ENCODE measurements at regions not wholly inside any gene's neighbourhood (a gene's known extent, or its start where the extent isn't known, plus 50 kb on each side); places are given as distances from the start of the nearest gene placed in this dataset.

DNA sequence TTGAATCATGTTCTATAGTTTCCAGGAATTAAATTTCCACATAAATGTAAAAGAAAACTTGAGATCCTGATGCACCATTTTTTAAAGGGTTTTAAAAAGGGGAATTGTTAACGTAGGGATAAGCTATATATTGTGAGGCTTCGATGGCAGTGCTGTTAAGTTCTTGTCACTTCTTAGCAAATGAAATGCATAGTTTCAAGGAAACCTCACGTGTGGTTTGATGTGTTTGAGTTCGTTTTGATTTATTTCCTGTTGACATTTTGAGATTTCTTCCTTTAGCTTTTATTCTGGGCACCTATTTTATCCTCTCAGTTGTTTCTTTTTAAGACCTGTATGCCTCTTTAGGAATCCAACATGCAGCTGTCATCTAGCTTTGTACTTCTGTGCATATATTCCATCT is 301.0 kb downstream of the DOCK8 start:
- TF ChIP-seq, protein P1, sequence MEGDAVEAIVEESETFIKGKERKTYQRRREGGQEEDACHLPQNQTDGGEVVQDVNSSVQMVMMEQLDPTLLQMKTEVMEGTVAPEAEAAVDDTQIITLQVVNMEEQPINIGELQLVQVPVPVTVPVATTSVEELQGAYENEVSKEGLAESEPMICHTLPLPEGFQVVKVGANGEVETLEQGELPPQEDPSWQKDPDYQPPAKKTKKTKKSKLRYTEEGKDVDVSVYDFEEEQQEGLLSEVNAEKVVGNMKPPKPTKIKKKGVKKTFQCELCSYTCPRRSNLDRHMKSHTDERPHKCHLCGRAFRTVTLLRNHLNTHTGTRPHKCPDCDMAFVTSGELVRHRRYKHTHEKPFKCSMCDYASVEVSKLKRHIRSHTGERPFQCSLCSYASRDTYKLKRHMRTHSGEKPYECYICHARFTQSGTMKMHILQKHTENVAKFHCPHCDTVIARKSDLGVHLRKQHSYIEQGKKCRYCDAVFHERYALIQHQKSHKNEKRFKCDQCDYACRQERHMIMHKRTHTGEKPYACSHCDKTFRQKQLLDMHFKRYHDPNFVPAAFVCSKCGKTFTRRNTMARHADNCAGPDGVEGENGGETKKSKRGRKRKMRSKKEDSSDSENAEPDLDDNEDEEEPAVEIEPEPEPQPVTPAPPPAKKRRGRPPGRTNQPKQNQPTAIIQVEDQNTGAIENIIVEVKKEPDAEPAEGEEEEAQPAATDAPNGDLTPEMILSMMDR (IDR thresholded peaks at IDR 0.05; ENCODE audit: low read depth, low read length) = no peak
- H3K4me3 ChIP-seq (ENCODE audit: low read depth, low read length) = no peak overlapping the region
- in situ Hi-C loops (cut with HindIII; ENCODE audit: low sequenced_read_pairs) = no loop called here
- no peak for DNase-seq (ENCODE audit: low read depth, low spot score)

DNA sequence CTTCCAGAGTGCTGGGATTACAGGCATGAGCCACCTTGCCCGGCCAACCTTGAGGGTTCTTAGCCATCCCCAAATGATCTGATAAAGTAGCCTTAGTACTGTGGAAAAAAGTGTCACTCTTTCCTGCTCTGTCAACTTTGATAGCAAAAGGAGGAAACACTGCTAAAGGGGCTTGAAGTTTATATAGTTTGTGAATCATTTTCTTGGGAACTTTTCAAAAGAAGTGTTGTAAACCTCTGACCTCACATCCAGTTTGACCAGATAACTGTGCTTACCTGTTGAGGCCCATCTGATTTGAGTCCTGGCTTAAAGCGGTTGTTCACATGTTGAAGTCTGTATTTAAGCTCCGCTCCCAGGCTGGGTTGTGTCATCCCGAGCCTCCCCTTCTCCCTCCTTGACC is 303.3 kb downstream of the DOCK8 start:
- TF ChIP-seq, protein P1 (IDR thresholded peaks at IDR 0.05; ENCODE audit: low read depth, low read length) = no peak
- in situ Hi-C loops (cut with HindIII; ENCODE audit: low sequenced_read_pairs) = no loop called here
- no peak overlapping the region for H3K4me3 ChIP-seq (ENCODE audit: low read depth, low read length)
- no peak for DNase-seq (ENCODE audit: low read depth, low spot score)

DNA sequence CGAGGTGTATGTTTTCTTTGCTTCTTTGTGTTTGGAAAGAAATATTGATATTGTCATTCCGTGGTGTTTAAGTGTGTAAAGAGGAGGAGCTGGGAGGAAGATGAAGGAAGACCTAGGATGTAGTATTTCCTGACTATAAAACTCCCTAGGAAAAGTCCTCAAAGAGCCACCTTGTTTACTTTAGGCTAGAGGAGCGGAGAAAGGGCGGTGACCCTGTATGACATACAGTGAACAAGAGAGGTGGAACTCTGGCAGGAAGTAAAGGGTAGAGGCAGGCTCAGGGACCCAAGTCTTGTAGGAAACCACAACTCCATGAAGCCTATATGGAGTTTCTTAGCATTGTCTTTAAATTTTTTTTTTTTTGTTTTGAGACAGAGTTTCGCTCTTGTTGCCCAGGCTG is 303.9 kb downstream of the DOCK8 start:
- in situ Hi-C loops (cut with HindIII; ENCODE audit: low sequenced_read_pairs) = no loop called here
- TF ChIP-seq, protein P1 (IDR thresholded peaks at IDR 0.05; ENCODE audit: low read depth, low read length) = no peak
- no peak overlapping the region for H3K4me3 ChIP-seq (ENCODE audit: low read depth, low read length)
- no peak for DNase-seq (ENCODE audit: low read depth, low spot score)

DNA sequence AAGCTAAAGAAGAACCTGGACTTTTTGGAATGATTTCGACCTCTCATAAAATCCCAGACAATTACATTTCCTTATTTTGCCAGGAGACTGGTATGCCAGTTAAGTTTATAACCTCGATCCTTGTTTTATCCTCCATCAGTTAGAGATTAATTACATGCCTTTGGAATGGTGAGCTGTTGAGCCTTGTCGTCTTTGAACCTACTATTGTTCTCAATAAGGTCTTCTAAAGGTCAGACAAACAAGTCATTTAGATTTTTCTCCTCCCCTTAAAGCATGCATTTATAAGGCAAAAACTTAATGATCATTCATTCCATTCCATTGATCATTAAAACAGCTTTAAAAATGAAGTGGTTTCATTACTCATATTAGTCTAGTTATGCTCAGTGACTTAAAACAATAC is 304.9 kb downstream of the DOCK8 start:
- no peak for DNase-seq (ENCODE audit: low read depth, low spot score)
- H3K4me3 ChIP-seq (ENCODE audit: low read depth, low read length) = no peak overlapping the region
- TF ChIP-seq, protein P1 (IDR thresholded peaks at IDR 0.05; ENCODE audit: low read depth, low read length) = no peak
- in situ Hi-C loops (cut with HindIII; ENCODE audit: low sequenced_read_pairs) = no loop called here

DNA sequence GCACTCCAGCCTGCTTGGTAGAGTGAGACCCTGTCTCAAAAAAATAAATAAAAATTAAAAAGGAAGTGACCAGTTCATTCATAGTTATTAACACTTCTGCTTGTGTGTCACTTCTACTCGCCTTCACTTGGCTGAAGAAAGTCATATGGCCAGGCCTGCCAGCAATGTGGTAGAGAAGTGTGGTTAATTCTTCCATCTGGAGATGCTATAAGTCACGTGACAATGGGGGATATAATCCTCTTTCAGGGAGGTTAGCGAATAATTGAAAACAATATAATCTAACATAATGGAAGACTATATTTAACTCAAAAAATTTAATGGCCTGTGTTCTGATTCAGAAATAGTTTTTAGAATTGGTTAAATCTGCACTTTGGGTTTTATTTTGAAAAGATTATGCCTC is 305.6 kb downstream of the DOCK8 start:
- DNase-seq (ENCODE audit: low read depth, low spot score) = no peak
- H3K4me3 ChIP-seq (ENCODE audit: low read depth, low read length) = no peak overlapping the region
- in situ Hi-C loops (cut with HindIII; ENCODE audit: low sequenced_read_pairs) = no loop called here
- TF ChIP-seq, protein P1 (IDR thresholded peaks at IDR 0.05; ENCODE audit: low read depth, low read length) = no peak

DNA sequence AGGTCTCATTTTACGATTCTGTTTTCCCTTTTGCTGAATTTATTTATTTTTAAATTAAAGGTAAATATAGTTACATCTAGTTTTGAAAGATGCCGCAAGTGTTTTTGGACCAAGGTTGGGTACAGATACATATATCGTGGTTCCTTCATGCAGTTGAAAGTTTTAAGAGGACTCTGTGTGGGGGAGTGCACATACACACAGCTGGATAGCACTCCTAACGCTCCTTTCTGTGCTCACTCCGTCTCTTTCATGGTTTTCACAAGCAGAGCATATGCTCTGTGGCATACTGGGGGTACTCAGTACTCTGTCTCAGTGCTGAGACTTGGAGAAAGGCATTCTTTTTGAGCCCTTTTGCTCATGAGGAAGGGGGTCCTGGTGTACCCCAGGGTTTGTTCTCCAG is 307.5 kb downstream of the DOCK8 start:
- no peak for DNase-seq (ENCODE audit: low read depth, low spot score)
- TF ChIP-seq, protein P1 (IDR thresholded peaks at IDR 0.05; ENCODE audit: low read depth, low read length) = no peak
- H3K4me3 ChIP-seq (ENCODE audit: low read depth, low read length) = no peak overlapping the region
- in situ Hi-C loops (cut with HindIII; ENCODE audit: low sequenced_read_pairs) = no loop called here

DNA sequence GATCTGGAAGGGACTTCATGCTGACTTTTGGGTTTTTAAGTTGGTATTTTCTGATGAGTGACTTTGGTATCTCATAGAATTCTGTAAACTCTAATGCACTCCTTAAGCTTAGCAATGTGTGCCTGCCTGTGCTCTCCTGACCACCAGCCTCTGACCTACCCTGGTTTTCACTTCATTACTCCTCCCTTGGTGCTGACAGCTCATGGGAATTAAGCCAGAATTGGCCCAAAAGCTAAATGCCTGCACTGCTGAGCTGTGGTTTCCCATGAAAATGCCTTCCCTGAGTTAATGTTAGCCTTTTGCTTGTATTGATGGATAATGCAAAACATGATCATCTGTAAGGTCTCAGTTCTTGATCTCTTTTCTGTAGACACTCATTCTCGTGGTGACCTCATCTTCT is 308.0 kb downstream of the DOCK8 start:
- H3K4me3 ChIP-seq (ENCODE audit: low read depth, low read length) = no peak overlapping the region
- TF ChIP-seq, protein P1 (IDR thresholded peaks at IDR 0.05; ENCODE audit: low read depth, low read length) = no peak
- in situ Hi-C loops (cut with HindIII; ENCODE audit: low sequenced_read_pairs) = no loop called here
- DNase-seq (ENCODE audit: low read depth, low spot score) = peak; percentile 24
